ENCODE measurements at regions not wholly inside any gene's neighbourhood (a gene's known extent, or its start where the extent isn't known, plus 50 kb on each side); places are given as distances from the start of the nearest gene placed in this dataset.

DNA sequence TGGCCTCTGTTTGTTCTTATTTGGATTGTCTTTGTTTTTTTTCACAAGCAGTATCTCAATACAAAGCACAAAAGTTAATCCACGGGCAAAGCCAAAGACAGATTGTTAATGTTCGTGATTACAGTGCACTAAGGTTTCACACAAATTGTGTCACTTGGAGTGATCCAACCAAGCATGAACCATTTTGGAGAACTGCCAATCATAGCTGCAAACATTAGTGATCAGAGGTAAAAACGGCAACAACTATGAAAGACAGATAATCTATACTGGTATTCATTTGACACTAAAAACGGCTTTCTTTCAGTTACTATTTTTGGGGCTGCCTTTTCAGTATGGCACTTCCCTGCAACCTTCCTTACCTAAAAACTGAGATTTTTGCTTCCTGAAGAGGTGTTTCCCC lies 213.1 kb upstream of the GULP1 start:
- DNase-seq, result no peak

GRCh38 chr2:188079196-188079595 lies 212.5 kb upstream of the GULP1 start:
- no peak for DNase-seq

GRCh38 chr2:188085421-188085820 lies 206.3 kb upstream of the GULP1 start:
- DNase-seq, result no peak

GRCh38 chr2:188089901-188090300 lies 201.8 kb upstream of the GULP1 start:
- DNase-seq, result no peak

DNA sequence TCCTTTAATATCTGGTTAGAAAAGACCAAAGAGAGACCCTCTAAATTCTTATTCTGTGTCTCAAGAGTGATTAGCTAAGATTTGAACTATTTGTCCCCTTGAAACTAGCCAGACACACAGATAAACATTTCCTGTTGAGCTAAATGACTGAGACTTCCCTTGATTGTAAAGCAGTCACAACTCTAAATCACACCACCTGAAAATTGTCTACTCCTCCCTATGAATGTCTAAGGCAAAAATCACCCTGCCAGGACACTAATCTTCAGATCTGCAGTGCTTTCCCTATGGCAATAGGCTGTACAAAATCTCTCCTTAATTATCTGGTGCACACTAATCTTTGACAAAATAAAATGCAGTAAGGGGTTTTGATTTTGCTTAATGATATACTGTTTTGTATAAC lies 200.5 kb upstream of the GULP1 start:
- DNase-seq, result no peak

- DNase-seq, result no peak
These were observed 198.9 kb upstream of the GULP1 start for GRCh38 chr2:188092734-188093133.

DNA sequence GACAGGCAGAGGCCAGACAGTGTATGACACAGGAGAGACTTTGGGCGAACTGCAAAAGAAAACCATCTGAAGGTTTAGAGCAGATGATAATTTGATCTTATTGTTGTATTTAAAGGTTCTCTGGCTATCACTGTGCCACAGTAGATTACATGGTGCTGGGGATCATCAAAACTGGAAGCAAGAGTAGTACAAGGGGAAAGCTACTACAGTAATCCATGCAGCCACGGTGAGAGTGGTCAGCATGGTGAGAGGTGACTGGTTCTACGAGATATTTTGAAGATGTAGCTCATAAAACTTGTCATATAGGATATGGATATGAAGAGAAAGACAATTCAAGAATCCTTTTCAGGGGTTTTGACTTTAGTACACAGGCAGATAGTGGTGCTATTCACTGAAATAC lies 194.8 kb upstream of the GULP1 start:
- DNase-seq, result no peak

GRCh38 chr2:188102881-188103280 lies 188.8 kb upstream of the GULP1 start:
- no peak for DNase-seq

GRCh38 chr2:188114014-188114413 lies 177.7 kb upstream of the GULP1 start:
- no peak for DNase-seq

GRCh38 chr2:188117706-188118105 lies 174.0 kb upstream of the GULP1 start:
- DNase-seq, result no peak

DNA sequence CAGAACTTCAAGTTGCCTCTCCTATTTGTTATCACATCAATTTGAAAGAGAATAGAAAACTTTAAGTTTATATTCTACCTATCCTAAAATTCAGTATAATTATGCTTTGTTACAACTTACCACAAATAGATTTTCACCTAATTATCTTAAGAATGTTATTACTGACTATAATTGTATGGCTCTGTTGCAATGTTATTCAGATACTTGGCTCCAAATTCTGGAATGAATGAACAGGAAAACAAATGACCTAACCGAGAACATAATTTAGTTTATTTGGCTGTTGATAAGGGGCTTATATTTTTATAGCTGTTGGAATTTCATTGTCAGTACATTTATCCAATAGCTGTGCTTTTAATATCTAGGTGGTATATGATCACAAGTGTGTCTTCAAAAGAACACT lies 173.2 kb upstream of the GULP1 start:
- DNase-seq, result no peak

DNA sequence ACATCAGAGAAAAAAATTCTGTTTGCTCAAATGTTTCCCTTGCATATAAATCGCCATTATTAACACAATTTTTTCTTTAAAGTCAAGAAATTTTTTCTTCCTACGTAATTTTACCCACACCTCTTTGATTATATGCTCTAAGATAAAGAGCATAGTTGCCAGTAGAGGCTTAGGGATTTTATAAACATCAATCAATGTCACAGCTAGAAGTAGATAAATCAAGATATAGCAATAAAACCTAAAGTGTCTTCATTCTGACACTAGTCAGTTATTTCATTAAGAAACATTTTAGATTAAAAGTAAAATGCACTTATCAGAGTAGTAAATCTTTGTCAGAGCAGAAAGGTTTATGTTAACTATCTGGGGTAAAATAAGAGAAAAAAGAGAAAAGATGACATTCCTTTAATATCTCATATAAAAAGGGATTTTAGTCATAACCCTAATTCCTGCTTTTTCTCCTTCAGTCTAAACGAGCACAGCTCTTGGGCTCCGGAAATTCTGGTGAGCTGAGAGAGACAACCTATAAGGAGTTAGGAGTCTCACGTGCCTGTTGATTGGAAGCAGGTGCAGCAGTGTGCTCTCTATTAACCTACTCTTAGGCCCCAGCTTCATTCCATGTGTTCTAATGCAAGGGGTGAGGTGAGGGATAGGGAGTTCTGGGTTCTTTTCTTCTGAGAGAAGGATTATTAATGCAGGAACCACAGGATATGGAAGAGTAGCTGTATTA lies 172.4 kb upstream of the GULP1 start:
- DNase-seq, result no peak

- DNase-seq, result no peak
These were observed 168.7 kb upstream of the GULP1 start for GRCh38 chr2:188122985-188123384.

- no peak for DNase-seq
These were observed 162.0 kb upstream of the GULP1 start for GRCh38 chr2:188129677-188130076.

DNA sequence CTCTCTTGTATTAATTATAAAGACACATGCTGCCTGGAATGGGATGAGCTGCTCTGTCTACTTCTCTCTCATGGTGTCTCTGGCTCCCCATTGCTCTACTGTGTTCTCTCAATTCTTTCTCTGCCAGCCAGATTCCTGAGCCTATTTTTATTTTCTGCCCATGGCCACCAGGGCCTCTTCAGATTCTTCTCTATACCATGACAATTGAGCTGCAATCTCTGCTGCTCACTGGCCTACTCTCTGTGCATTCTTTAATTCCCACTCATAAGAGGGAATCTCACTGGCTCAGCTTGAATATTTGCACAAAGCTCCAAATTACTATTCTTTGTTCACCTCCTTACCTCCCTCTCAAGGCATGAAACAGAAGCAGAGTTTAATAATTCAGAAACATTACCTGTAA lies 161.4 kb upstream of the GULP1 start:
- DNase-seq, result no peak

- DNase-seq, result no peak
These were observed 160.4 kb upstream of the GULP1 start for GRCh38 chr2:188131281-188131680.

DNA sequence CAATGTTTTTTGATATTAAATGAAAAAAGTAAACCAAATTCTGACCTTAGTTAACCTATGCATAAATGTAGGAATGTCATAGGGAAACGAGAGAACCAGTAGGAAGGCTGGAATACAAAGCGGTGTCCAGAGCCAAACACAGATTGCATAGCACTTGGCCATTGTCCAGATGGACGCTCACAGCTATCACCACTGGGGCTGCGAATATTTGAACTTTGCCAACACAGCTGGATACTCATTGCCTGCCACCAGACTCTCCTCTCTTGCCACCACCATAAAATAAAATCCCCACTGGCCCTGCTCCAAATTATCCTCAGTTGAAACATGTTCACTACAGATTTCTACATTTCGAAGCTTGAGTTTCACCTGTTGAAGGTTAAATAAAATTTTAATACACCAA lies 159.3 kb upstream of the GULP1 start:
- no peak for DNase-seq

GRCh38 chr2:188134241-188134640 lies 157.4 kb upstream of the GULP1 start:
- DNase-seq, result no peak

GRCh38 chr2:188138313-188138712 lies 153.4 kb upstream of the GULP1 start:
- no peak for DNase-seq

DNA sequence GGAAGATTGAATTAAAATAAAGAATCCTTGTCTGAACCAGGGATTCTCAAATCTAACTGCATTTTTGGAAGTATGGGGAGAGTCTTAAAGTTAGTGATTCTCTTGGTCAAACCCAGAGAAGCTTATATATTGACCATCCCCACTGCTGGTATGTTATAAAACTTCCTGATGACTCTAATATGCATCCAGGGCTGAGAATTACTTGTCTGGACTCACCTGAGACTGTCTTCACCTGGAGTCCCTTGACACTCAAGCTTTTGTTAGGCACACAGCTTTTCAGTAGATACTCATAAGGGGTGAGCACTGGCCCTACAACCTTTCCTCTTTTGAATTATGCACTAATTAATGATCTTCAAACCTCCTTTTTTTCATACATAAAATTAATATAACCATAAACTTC lies 149.6 kb upstream of the GULP1 start:
- no peak for DNase-seq

GRCh38 chr2:188142636-188143295 lies 148.9 kb upstream of the GULP1 start:
- no peak for DNase-seq

- DNase-seq, result no peak
These were observed 145.8 kb upstream of the GULP1 start for GRCh38 chr2:188145885-188146284.

DNA sequence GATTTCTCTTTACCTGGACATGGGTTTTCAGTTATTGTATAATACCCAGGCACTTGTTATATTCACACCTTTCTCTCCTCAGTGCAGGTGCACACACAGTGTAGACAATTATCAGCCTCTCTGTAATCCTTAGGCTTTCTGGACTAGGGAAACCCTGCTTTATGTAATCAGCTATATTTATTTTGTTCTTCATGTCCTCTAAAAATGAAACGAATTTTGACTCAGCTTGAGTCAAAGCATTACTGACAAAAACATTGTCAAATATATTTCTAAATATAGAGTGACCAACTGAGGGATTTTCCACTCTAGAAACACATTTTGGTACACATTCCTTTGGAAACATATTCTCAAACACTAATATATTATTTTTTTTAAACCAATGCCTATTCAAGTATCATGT lies 144.8 kb upstream of the GULP1 start:
- DNase-seq, result no peak

DNA sequence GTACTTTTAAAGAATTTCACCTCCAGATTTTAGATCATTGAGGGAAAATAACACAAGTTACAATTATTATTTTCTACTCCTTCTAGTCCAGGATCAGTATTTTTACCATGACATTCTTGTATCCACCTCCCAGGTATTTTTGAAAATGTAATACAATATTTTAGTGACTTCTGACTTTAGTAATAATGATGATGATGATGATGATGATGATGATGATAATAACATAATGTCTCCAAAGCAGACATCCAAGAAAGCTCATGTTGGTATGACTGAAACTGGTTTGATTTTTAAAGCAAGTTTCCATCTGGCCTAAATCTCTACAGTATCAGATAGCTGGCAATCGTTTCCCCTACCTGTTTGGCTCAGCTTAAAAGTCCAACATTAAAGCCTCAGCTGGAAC lies 140.0 kb upstream of the GULP1 start:
- DNase-seq, result no peak

All from stimulated activated CD8-positive, alpha-beta memory T cell treated with anti-CD3 and anti-CD28 coated beads, Interleukin-4, amount 100 ng/mL, for 48 hours (primary cell).